GM18909 (cell line): ENCODE measurements at regions not wholly inside any gene's neighbourhood (a gene's known extent, or its start where the extent isn't known, plus 50 kb on each side); places are given as distances from the start of the nearest gene placed in this dataset.

Experiments
- ATAC-seq: cut with Tn5 transposase; IDR thresholded peaks from one replicate; pipeline ENCODE4 v1.9.1; 2021; ENCODE audit warnings: mild to moderate bottlenecking; ENCODE audit not compliant: unreplicated experiment, poor library complexity

GRCh38 chr2:129636692-129637091 is 342.8 kb upstream of the RAB6C start:
- no peak for ATAC-seq

GRCh38 chr2:129641371-129641770 is 338.1 kb upstream of the RAB6C start:
- ATAC-seq = no peak

- no peak for ATAC-seq
Measured at GRCh38 chr2:129642526-129643043, 336.9 kb upstream of the RAB6C start.

DNA sequence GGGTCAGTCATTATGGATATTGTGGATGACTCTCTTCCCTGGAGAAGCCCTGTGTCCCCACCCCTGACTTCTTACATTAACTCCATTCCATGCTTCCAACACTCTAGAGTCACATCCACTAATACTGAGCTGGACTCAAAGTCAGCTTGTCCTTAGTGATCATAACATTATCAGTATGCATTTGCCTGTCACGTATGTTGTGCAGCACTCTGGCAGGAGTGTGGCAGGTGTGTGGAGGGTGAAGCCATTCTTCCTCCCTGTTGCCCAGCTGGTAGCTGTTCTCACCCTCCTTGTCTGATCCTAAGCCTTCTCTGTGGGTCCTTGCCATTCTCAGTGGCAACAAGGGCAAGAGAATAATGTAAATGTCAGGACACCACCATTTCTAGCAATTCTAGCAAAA is 334.1 kb upstream of the RAB6C start:
- ATAC-seq = no peak

GRCh38 chr2:129646107-129646506 is 333.4 kb upstream of the RAB6C start:
- no peak for ATAC-seq

DNA sequence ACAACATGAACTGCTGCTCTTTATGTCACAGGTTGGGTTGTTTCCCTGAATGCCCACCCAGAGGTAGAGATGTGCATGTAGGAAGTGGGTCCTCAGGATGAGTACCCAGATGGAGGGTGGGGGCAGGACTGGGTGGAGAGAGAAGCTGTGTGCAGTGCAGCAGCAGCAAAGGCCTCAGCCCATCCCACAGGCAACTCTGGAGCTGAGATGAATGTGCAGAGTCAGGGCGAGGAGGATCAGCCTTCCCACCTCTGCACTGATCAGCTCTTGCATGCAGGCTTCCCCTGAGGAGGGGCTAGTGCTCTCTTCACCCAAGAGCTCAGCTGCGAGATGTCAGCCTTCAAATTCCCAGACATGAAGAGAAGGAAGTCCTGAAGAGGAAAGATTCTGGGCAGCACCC is 326.2 kb upstream of the RAB6C start:
- ATAC-seq = no peak

DNA sequence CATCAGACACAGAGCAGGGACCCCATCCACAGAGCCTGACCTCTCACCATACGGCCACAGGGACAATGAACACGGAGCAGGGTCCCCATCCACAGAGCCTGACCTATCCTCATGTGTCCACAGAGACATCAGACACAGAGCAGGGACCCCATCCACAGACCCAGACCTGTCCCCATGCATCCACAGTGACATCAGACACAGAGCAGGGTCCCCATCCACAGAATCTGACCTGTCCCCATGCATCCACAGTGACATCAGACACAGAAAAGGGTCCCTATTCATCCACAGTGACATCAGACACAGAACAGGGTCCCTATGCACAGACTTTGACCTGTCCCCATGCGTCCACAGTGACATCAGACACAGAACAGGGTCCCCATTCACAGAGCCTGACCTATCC is 325.1 kb upstream of the RAB6C start:
- ATAC-seq = no peak

- ATAC-seq = no peak
Measured at GRCh38 chr2:129656081-129656598, 323.3 kb upstream of the RAB6C start.

GRCh38 chr2:129658430-129658829 is 321.0 kb upstream of the RAB6C start:
- ATAC-seq = no peak

DNA sequence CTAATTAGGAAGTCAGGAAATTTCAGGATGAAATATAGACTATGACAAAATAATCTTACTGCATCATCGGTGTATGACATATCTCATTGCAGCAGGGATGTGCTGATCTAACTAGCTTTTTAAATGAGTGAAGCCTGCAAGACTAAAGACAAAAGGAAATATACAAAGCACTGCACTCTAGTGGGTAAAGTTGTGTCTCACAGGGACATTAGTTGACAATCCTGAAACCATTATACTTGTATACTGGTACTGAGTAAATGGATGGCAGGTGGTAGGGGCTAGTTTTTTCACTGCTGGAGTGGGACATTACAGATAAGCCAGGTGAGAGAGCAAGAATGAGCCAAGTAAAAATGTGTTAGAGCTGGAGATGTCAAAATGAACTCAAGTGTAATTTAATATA is 317.5 kb upstream of the RAB6C start:
- no peak for ATAC-seq

- ATAC-seq = no peak
Measured at GRCh38 chr2:129667577-129667976, 311.9 kb upstream of the RAB6C start.

- no peak for ATAC-seq
Measured at GRCh38 chr2:129672521-129672920, 306.9 kb upstream of the RAB6C start.

DNA sequence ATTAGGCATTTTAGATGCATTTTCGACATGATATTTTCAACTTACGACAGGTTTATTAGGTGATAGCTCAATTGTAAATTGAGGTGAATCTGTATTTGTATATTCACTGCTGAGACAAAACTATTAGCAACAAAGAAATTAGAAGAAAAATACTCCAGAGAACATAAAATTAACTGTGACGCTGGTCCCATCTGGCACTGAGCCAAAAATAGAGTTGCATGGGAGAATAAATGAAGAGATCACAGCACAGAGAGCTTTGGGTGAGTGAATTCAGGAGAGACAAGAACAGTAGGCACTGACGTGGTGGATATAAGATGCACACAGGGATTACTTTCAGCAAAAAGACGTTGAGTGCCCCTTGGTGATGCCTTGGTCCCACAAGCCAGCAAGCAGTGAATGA is 306.2 kb upstream of the RAB6C start:
- ATAC-seq = no peak

GRCh38 chr2:129673847-129674711 is 305.4 kb upstream of the RAB6C start:
- ATAC-seq = no peak

DNA sequence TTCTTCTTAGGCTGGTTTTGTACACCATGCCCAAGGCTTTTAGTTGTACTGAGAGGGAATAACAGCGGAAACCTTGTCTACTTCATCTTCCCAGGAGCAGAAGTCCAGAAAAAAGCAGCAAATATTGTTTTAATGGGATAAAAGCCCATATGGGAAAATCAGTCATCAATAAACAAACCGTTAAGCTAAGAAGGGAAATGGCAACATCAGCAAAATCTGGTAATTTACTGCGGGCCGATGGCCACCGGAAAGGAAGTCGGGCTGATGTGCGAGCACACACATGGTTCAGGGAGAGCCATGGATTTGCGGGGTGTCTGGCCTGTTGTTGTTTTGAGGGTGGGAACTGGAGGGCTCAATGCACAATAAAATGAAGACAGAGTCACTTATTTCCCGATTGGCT is 300.7 kb upstream of the RAB6C start:
- no peak for ATAC-seq

DNA sequence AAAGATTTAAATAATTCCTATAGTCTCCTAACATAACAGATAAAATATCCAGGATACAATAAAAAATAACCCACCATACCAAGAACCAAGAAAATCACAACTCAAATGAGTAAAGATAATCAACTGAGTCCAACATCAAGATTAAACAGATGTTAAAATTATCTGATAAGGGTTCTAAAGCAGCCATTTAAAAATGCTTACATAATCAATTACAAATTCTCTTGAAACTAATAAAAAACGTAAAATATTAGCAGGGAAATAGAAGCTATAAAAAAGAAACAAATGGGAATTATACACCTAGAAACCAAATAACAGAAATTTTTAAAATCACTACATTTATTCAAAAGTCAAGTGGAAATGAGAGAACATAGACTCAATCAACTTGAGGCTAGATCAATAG is 297.7 kb upstream of the RAB6C start:
- ATAC-seq = no peak

DNA sequence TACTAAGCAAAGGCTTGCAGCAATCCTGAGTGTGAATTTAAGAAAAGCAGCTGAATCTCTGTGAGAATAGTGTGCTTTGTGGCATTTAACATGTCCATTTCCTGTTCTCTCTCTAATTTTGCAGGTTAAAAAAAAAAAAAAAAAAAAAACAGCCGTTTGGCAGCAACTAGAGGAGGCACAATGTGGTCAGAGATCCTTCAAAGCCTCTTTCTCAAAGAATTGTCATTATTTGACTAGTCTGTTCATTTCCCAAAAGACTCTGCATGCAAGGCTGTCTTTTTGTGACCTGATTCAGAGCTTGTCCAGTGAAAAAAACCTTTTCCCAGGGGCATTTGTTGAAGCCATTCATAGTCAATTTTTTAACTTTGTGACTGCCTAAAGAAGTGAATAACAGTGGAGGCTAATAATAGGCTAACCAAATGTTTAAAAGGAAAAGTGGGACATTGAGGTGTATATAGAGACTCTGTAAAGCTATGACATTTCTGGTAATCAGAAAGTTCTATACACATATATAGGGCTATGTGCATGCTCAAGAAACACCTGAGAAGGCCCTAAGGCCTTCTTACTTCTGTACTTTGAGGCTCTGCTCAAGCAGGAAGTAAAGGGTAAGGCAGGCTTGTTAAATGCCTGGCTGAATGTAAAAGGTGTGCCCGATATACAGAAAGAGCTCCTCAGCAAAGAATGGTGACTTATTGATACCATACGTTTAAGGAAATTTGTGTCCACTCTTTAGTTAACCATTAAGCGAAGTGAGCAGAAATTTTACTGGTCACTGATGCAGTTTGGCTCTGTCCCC is 289.6 kb upstream of the RAB6C start:
- ATAC-seq = no peak

DNA sequence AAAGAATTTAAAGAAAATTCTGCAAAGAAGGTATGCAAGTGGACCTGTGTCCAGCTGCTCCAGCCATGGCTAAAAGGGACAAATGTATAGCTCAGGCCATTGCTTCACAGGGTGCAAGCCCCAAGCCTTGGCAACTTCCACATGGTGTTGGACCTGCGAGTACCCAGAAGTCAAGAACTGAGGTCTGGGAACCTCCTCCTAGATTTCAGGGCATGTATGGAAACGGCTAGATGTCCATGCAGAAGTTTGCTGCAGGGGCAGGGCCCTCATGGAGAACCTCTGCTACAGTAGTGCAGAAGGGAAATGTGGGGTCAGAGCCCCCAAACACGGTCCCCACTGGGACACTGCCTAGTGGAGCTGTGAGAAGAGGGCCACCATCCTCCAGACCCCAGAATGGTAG is 284.0 kb upstream of the RAB6C start:
- ATAC-seq = no peak

DNA sequence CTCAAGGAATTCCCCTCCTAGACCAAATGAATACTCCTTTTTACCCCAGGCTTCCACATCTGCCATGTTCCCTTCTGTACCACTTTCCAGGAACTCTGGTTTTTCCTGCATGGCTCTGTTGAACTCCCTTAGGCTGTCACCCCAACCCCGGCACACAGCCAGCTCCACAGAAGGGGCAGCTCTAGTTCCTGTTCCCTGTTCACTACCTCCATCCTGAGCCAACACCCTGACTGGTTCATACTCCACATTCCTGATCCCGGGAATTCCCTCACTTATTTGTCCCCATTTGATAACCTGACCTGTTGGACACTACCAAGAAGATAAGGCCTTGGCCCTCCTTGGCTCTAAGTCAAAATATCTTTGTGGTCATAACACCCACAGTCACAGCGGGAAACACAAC is 280.9 kb upstream of the RAB6C start:
- ATAC-seq = no peak

- ATAC-seq = no peak
Measured at GRCh38 chr2:129699781-129700573, 279.5 kb upstream of the RAB6C start.
